Stomach (tissue), 8 donors: ENCODE measurements at regions not wholly inside any gene's neighbourhood (a gene's known extent, or its start where the extent isn't known, plus 50 kb on each side); places are given as distances from the start of the nearest gene placed in this dataset.

Source experiments
- DNase-seq, 2 donors: peaks; one replicate each; pipeline versions ENCODE4 v3.0.0 to v3.0.0-alpha.2; 2013 to 2019
- H3K27ac ChIP-seq, 5 donors: fragments of 200-600 bp in 4 of 5; sonication (generic) in 4 of 5; one replicate each; pipeline ENCODE4 v1.5.1; 2013 to 2019; ENCODE audit warnings: mild to moderate bottlenecking in 1 of 5, moderate library complexity in 1 of 5
- H3K27me3 ChIP-seq, 3 donors: fragments of 200-600 bp; sonication (generic); one replicate each; pipeline ENCODE4 v1.5.1; 2017 to 2019; ENCODE audit warnings: mixed run types in 1 of 3
- H3K36me3 ChIP-seq, 4 donors: fragments of 200-600 bp; sonication (generic); 1 replicate in 3 of 4; 2 replicates in 1 of 4; pipeline ENCODE4 v1.5.1; 2016 to 2019
- H3K4me1 ChIP-seq, 4 donors: fragments of 200-600 bp; sonication (generic); one replicate each; pipeline ENCODE4 v1.5.1; 2016 to 2019
- H3K4me3 ChIP-seq, 4 donors: fragments of 200-600 bp; sonication (generic) in 3 of 4; one replicate each; pipeline ENCODE4 v1.5.1; 2016 to 2019; ENCODE audit warnings: mild to moderate bottlenecking in 1 of 4
- H3K9me3 ChIP-seq, 4 donors: fragments of 200-600 bp; sonication (generic); one replicate each; pipeline ENCODE4 v1.5.1; 2016 to 2019
- CTCF ChIP-seq, 7 experiments: fragments of 450-650 bp in 4 of 7; fragments of 200-600 bp in 3 of 7; sonication (generic) in 3 of 7; IDR thresholded peaks; one replicate each; pipeline ENCODE4 v1.5.1; 2016 to 2019; ENCODE audit warnings: antibody characterized with exemption in 7 of 7, control low read depth in 2 of 7, mild to moderate bottlenecking in 1 of 7
- EP300 ChIP-seq: sonication (generic); formaldehyde crosslinking; IDR thresholded peaks from one replicate; pipeline ENCODE4 v1.6.1; 2017; ENCODE audit warnings: antibody characterized with exemption
- POLR2A ChIP-seq, 4 donors: fragments of 450-650 bp; IDR thresholded peaks; one replicate each; pipeline ENCODE4 v1.6.1; 2016; ENCODE audit warnings: antibody characterized with exemption in 4 of 4, control low read depth in 2 of 4, mild to moderate bottlenecking in 1 of 4, moderate library complexity in 1 of 4
- POLR2AphosphoS5 ChIP-seq, 3 donors: sonication (generic); formaldehyde crosslinking; IDR thresholded peaks; one replicate each; pipeline ENCODE4 v1.6.1; 2016; ENCODE audit warnings: antibody characterized with exemption in 3 of 3
- WGBS, 5 donors: extraction: QIAGEN DNeasy Blood & Tissue Kit in 3 of 5; methylation state at CpG; one replicate each; pipeline versions ENCODE4 v1.1.5 to v1.1.7; 2013 to 2018; 5-methylcytosine and 5-hydroxymethylcytosine counted together
- intact Hi-C: fragments of 100-400 bp; cut with DNase I; formaldehyde crosslinking; loops from one replicate; pipeline ENCODE4 v1.15.1; 2023; ENCODE audit warnings: low total_unique reads
- donor health status: healthy with polysubstance abuse.
- donor health status: Bipolar disorder and iron deficiency.
- donor health status: healthy.

GRCh38 chr14:61201171-61201570 lies 80.0 kb downstream of the TMEM30B start:
- no peak overlapping the region for H3K4me3 ChIP-seq
- H3K9me3 ChIP-seq = no peaks in the 10 kb centered on the region
- intact Hi-C loops = no loop called here
- no peaks in the 10 kb centered on the region for H3K4me1 ChIP-seq
- TF ChIP-seq POLR2AphosphoS5 (IDR thresholded peaks at IDR 0.05) = no peak
- TF ChIP-seq POLR2A (IDR thresholded peaks at IDR 0.05) = no peak
- no peak for TF ChIP-seq EP300
- TF ChIP-seq CTCF (IDR thresholded peaks at IDR 0.05) = no peak
- peaks cover 0 to 11% (median 0%) of the 10 kb centered on the region in 3 donors for H3K27me3 ChIP-seq
- DNase-seq = no peak
- WGBS, 5 donors = 62 to 72% (median 68%) methylated on average over 3 of the region's 3 CpGs
- H3K27ac ChIP-seq = no peak overlapping the region
- no peaks in the 10 kb centered on the region for H3K36me3 ChIP-seq

GRCh38 chr14:61197416-61197815 lies 83.7 kb downstream of the TMEM30B start:
- WGBS, 5 donors = 62 to 92% (median 85%) methylated on average over 4 of the region's 4 CpGs
- Histone ChIP-seq H3K9me3 (no peaks in the 10 kb centered on the region), H3K4me1 (no peaks in the 10 kb centered on the region), H3K27me3 (peaks cover 0 to 5% (median 0%) of the 10 kb centered on the region in 3 donors), H3K36me3 (no peaks in the 10 kb centered on the region), H3K4me3 (no peak overlapping the region), H3K27ac (no peak overlapping the region)
- intact Hi-C loops = no loop called here
- TF ChIP-seq EP300 (no peak), CTCF (IDR thresholded peaks at IDR 0.05) (no peak), POLR2AphosphoS5 (IDR thresholded peaks at IDR 0.05) (no peak), POLR2A (IDR thresholded peaks at IDR 0.05) (no peak)
- DNase-seq = no peak

GRCh38 chr14:61196792-61197191 lies 84.3 kb downstream of the TMEM30B start:
- 52 to 79% (median 68%) methylated on average over 3 of the region's 3 CpGs for WGBS, 5 donors
- H3K9me3 ChIP-seq = no peaks in the 10 kb centered on the region
- H3K4me1 ChIP-seq = no peaks in the 10 kb centered on the region
- peaks cover 0 to under 1% (median 0%) of the 10 kb centered on the region in 3 donors for H3K27me3 ChIP-seq
- no peak overlapping the region for H3K27ac ChIP-seq
- no peak overlapping the region for H3K4me3 ChIP-seq
- TF ChIP-seq POLR2AphosphoS5 (IDR thresholded peaks at IDR 0.05) (no peak), EP300 (no peak), CTCF (IDR thresholded peaks at IDR 0.05) (no peak), POLR2A (IDR thresholded peaks at IDR 0.05) (no peak)
- no peak for DNase-seq
- intact Hi-C loops = no loop called here
- no peaks in the 10 kb centered on the region for H3K36me3 ChIP-seq

GRCh38 chr14:61196034-61196433 lies 85.1 kb downstream of the TMEM30B start:
- intact Hi-C loops = no loop called here
- 73 to 86% (median 79%) methylated on average over 2 of the region's 2 CpGs for WGBS, 5 donors
- Histone ChIP-seq H3K36me3 (no peaks in the 10 kb centered on the region), H3K27me3 (no peaks in the 10 kb centered on the region), H3K9me3 (no peaks in the 10 kb centered on the region), H3K27ac (no peak overlapping the region), H3K4me3 (no peak overlapping the region), H3K4me1 (no peaks in the 10 kb centered on the region)
- no peak for TF ChIP-seq CTCF (IDR thresholded peaks at IDR 0.05)
- no peak for DNase-seq
